Gastrocnemius medialis (tissue), 4 donors: ENCODE measurements at regions not wholly inside any gene's neighbourhood (a gene's known extent, or its start where the extent isn't known, plus 50 kb on each side); places are given as distances from the start of the nearest gene placed in this dataset.

Source experiments
- CTCF ChIP-seq, 5 experiments: fragments of 450-650 bp in 3 of 5; fragments of 200-600 bp in 2 of 5; sonication (generic) in 2 of 5; IDR thresholded peaks in 4 of 5; conservative IDR thresholded peaks in 1 of 5; 1 replicate in 4 of 5; 2 replicates in 1 of 5; pipeline ENCODE4 v1.5.1; 2016 to 2019; ENCODE audit warnings: antibody characterized with exemption in 5 of 5, mild to moderate bottlenecking in 3 of 5, moderate library complexity in 3 of 5
- POLR2A ChIP-seq, 2 donors: fragments of 450-650 bp; IDR thresholded peaks; one replicate each; pipeline ENCODE4 v1.6.1; 2017; ENCODE audit warnings: antibody characterized with exemption in 2 of 2, mild to moderate bottlenecking in 2 of 2, moderate library complexity in 2 of 2

DNA sequence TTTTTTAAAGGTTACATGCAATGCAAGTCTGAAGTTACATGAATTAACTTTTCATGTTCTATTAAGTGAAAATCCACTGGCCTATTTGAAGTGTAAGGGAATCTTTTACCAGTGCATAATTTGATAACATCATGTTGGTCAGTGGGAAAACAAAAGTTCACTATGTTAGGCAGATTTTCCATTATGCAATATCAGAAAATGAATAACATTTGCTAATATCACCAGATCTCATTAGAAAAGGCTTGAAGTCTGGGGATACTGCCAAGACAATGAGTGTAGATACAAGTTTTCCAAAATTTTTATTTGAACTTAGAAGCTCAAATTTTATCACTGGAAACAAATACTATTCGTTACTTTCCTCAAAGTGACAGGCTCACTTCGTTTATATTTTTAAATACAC, 296.4 kb upstream of the CDH4 start:
- TF ChIP-seq CTCF (IDR thresholded peaks at IDR 0.05 in 4 of 5, conservative IDR thresholded peaks at IDR 0.05 in 1 of 5) (no peak), POLR2A (IDR thresholded peaks at IDR 0.05) (no peak)
